ENCODE measurements at regions not wholly inside any gene's neighbourhood (a gene's known extent, or its start where the extent isn't known, plus 50 kb on each side); places are given as distances from the start of the nearest gene placed in this dataset.

- FAIRE-seq, result no peak
These were observed 329.7 kb downstream of the FSIP2 start for GRCh38 chr2:186068139-186068801.

GRCh38 chr2:186069676-186070075, 331.1 kb downstream of the FSIP2 start:
- DNase-seq (ENCODE audit: insufficient read length, low spot score), result no peak
- no peak for FAIRE-seq

More at GRCh38 chr2:186068139-186068801, 329.7 kb downstream of the FSIP2 start:
- DNase-seq (ENCODE audit: insufficient read length, low spot score), result no peak

- no peak for DNase-seq (ENCODE audit: insufficient read length, low spot score)
- FAIRE-seq, result no peak
These were observed 346.6 kb downstream of the FSIP2 start for GRCh38 chr2:186085226-186085625.

GRCh38 chr2:186093174-186093573, 354.6 kb downstream of the FSIP2 start:
- no peak for FAIRE-seq
- DNase-seq (ENCODE audit: insufficient read length, low spot score), result no peak

GRCh38 chr2:186098821-186099220, 360.2 kb downstream of the FSIP2 start:
- no peak for DNase-seq (ENCODE audit: insufficient read length, low spot score)
- FAIRE-seq, result no peak

- no peak for DNase-seq (ENCODE audit: insufficient read length, low spot score)
- no peak for FAIRE-seq
These were observed 361.2 kb downstream of the FSIP2 start for GRCh38 chr2:186099826-186100225.

GRCh38 chr2:186100636-186101035, 362.0 kb downstream of the FSIP2 start:
- DNase-seq (ENCODE audit: insufficient read length, low spot score), result no peak
- FAIRE-seq, result no peak

- FAIRE-seq, result no peak
These were observed 363.0 kb downstream of the FSIP2 start for GRCh38 chr2:186101616-186102015.

GRCh38 chr2:186103276-186103675, 364.7 kb downstream of the FSIP2 start:
- DNase-seq (ENCODE audit: insufficient read length, low spot score) (no peak), FAIRE-seq (no peak)

More at GRCh38 chr2:186101616-186102015, 363.0 kb downstream of the FSIP2 start:
- no peak for DNase-seq (ENCODE audit: insufficient read length, low spot score)

GRCh38 chr2:186105016-186105724, 366.6 kb downstream of the FSIP2 start:
- no peak for DNase-seq (ENCODE audit: insufficient read length, low spot score)
- FAIRE-seq, result no peak

GRCh38 chr2:186108470-186108869, 369.9 kb downstream of the FSIP2 start:
- FAIRE-seq (no peak), DNase-seq (ENCODE audit: insufficient read length, low spot score) (no peak)

- DNase-seq (ENCODE audit: insufficient read length, low spot score) (no peak), FAIRE-seq (no peak)
These were observed 372.8 kb upstream of the ZC3H15 start for GRCh38 chr2:186113284-186113683.

GRCh38 chr2:186125156-186125555, 360.9 kb upstream of the ZC3H15 start:
- no peak for FAIRE-seq
- no peak for DNase-seq (ENCODE audit: insufficient read length, low spot score)

- FAIRE-seq (no peak), DNase-seq (ENCODE audit: insufficient read length, low spot score) (no peak)
These were observed 360.4 kb upstream of the ZC3H15 start for GRCh38 chr2:186125625-186126024.

- DNase-seq (ENCODE audit: insufficient read length, low spot score), result no peak
- no peak for FAIRE-seq
These were observed 359.9 kb upstream of the ZC3H15 start for GRCh38 chr2:186126181-186126580.

- DNase-seq (ENCODE audit: insufficient read length, low spot score) (no peak), FAIRE-seq (no peak)
These were observed 356.1 kb upstream of the ZC3H15 start for GRCh38 chr2:186129767-186130581.

GRCh38 chr2:186130748-186131641, 355.1 kb upstream of the ZC3H15 start:
- no peak for FAIRE-seq
- DNase-seq (ENCODE audit: insufficient read length, low spot score), result no peak

GRCh38 chr2:186135686-186136085, 350.4 kb upstream of the ZC3H15 start:
- DNase-seq (ENCODE audit: insufficient read length, low spot score) (no peak), FAIRE-seq (no peak)

- FAIRE-seq, result no peak
- DNase-seq (ENCODE audit: insufficient read length, low spot score), result no peak
These were observed 349.2 kb upstream of the ZC3H15 start for GRCh38 chr2:186136860-186137259.

GRCh38 chr2:186138845-186139244, 347.2 kb upstream of the ZC3H15 start:
- DNase-seq (ENCODE audit: insufficient read length, low spot score), result no peak
- no peak for FAIRE-seq

Data from HTR-8/SVneo (cell line).